HUES48 (cell line): ENCODE measurements at regions not wholly inside any gene's neighbourhood (a gene's known extent, or its start where the extent isn't known, plus 50 kb on each side); places are given as distances from the start of the nearest gene placed in this dataset.

Source experiments
- H3K27ac ChIP-seq: one replicate; pipeline ENCODE4 v1.7.0; 2013; ENCODE audit warnings: low read depth, low read length, inconsistent platforms
- H3K27me3 ChIP-seq: 2 replicates; pipeline ENCODE4 v1.6.1; 2013; ENCODE audit warnings: mild to moderate bottlenecking, low read length; ENCODE audit not compliant: control insufficient read depth, insufficient read depth
- H3K36me3 ChIP-seq: 2 replicates; pipeline ENCODE4 v1.6.1; 2013; ENCODE audit warnings: low read length; ENCODE audit not compliant: control insufficient read depth, insufficient read depth
- H3K4me1 ChIP-seq: 2 replicates; pipeline ENCODE4 v1.6.1; 2013; ENCODE audit warnings: mild to moderate bottlenecking, low read length; ENCODE audit not compliant: control insufficient read depth, insufficient read depth
- H3K4me3 ChIP-seq: 2 replicates; pipeline ENCODE4 v1.5.1; 2013; ENCODE audit warnings: mild to moderate bottlenecking, low read depth, low read length
- H3K9ac ChIP-seq: 2 replicates; pipeline ENCODE4 v1.6.1; 2013; ENCODE audit warnings: mild to moderate bottlenecking, low read depth, low read length, moderate library complexity
- H3K9me3 ChIP-seq: 2 replicates; pipeline ENCODE4 v1.6.1; 2013; ENCODE audit warnings: low read length; ENCODE audit not compliant: control insufficient read depth, insufficient read depth

- no peak overlapping the region for H3K27ac ChIP-seq
- H3K9ac ChIP-seq: no peak overlapping the region
- H3K9me3 ChIP-seq: no peaks in the 10 kb centered on the region
- no peaks in the 10 kb centered on the region for H3K27me3 ChIP-seq
- H3K4me3 ChIP-seq: no peak overlapping the region
- 0 out of 2 replicates have a peak, but pooled peaks cover 5% of the 10 kb centered on the region for H3K4me1 ChIP-seq
- no peaks in the 10 kb centered on the region for H3K36me3 ChIP-seq
These were observed 340.6 kb downstream of the DYSF start for GRCh38 chr2:71793926-71794325.

GRCh38 chr2:71792926-71793761, 339.8 kb downstream of the DYSF start:
- Histone ChIP-seq H3K9ac (no peak overlapping the region), H3K27ac (no peak overlapping the region), H3K9me3 (no peaks in the 10 kb centered on the region), H3K27me3 (no peaks in the 10 kb centered on the region), H3K4me3 (no peak overlapping the region), H3K36me3 (no peaks in the 10 kb centered on the region), H3K4me1 (0 out of 2 replicates have a peak, but pooled peaks cover 5% of the 10 kb centered on the region)

- Histone ChIP-seq H3K9ac (no peak overlapping the region), H3K9me3 (no peaks in the 10 kb centered on the region), H3K27me3 (no peaks in the 10 kb centered on the region), H3K36me3 (no peaks in the 10 kb centered on the region), H3K4me3 (no peak overlapping the region), H3K4me1 (0 out of 2 replicates have a peak, but pooled peaks cover 5% of the 10 kb centered on the region), H3K27ac (no peak overlapping the region)
These were observed 338.3 kb downstream of the DYSF start for GRCh38 chr2:71791501-71792135.

GRCh38 chr2:71791061-71791450, 337.7 kb downstream of the DYSF start:
- Histone ChIP-seq H3K9me3 (no peaks in the 10 kb centered on the region), H3K4me3 (no peak overlapping the region), H3K36me3 (no peaks in the 10 kb centered on the region), H3K27me3 (no peaks in the 10 kb centered on the region), H3K27ac (no peak overlapping the region), H3K4me1 (0 out of 2 replicates have a peak, but pooled peaks cover 5% of the 10 kb centered on the region), H3K9ac (no peak overlapping the region)

GRCh38 chr2:71790226-71791060, 337.1 kb downstream of the DYSF start:
- Histone ChIP-seq H3K36me3 (no peaks in the 10 kb centered on the region), H3K4me1 (0 out of 2 replicates have a peak, but pooled peaks cover 5% of the 10 kb centered on the region), H3K4me3 (no peak overlapping the region), H3K27ac (no peak overlapping the region), H3K9me3 (no peaks in the 10 kb centered on the region), H3K9ac (no peak overlapping the region), H3K27me3 (no peaks in the 10 kb centered on the region)

GRCh38 chr2:71789556-71790204, 336.3 kb downstream of the DYSF start:
- Histone ChIP-seq H3K9ac (no peak overlapping the region), H3K9me3 (no peaks in the 10 kb centered on the region), H3K27me3 (no peaks in the 10 kb centered on the region), H3K4me1 (0 out of 2 replicates have a peak, but pooled peaks cover 2% of the 10 kb centered on the region), H3K36me3 (no peaks in the 10 kb centered on the region), H3K27ac (no peak overlapping the region), H3K4me3 (no peak overlapping the region)

- H3K9me3 ChIP-seq: no peaks in the 10 kb centered on the region
- H3K27me3 ChIP-seq: no peaks in the 10 kb centered on the region
- no peaks in the 10 kb centered on the region for H3K4me1 ChIP-seq
- H3K9ac ChIP-seq: no peak overlapping the region
- H3K36me3 ChIP-seq: no peaks in the 10 kb centered on the region
- no peak overlapping the region for H3K4me3 ChIP-seq
- H3K27ac ChIP-seq: no peak overlapping the region
These were observed 335.4 kb downstream of the DYSF start for GRCh38 chr2:71788601-71789240.

GRCh38 chr2:71788186-71788525, 334.8 kb downstream of the DYSF start:
- Histone ChIP-seq H3K36me3 (no peaks in the 10 kb centered on the region), H3K27me3 (no peaks in the 10 kb centered on the region), H3K4me1 (no peaks in the 10 kb centered on the region), H3K4me3 (no peak overlapping the region), H3K9me3 (no peaks in the 10 kb centered on the region), H3K9ac (no peak overlapping the region), H3K27ac (no peak overlapping the region)

- no peaks in the 10 kb centered on the region for H3K36me3 ChIP-seq
- H3K4me3 ChIP-seq: no peak overlapping the region
- H3K27ac ChIP-seq: no peak overlapping the region
These were observed 334.3 kb downstream of the DYSF start for GRCh38 chr2:71787476-71788185.

GRCh38 chr2:71787108-71787415, 333.7 kb downstream of the DYSF start:
- Histone ChIP-seq H3K27ac (no peak overlapping the region), H3K27me3 (no peaks in the 10 kb centered on the region), H3K9ac (no peak overlapping the region), H3K4me3 (no peak overlapping the region), H3K9me3 (no peaks in the 10 kb centered on the region), H3K4me1 (no peaks in the 10 kb centered on the region), H3K36me3 (no peaks in the 10 kb centered on the region)

More at GRCh38 chr2:71787476-71788185, 334.3 kb downstream of the DYSF start:
- H3K4me1 ChIP-seq: no peaks in the 10 kb centered on the region
- H3K27me3 ChIP-seq: no peaks in the 10 kb centered on the region
- no peaks in the 10 kb centered on the region for H3K9me3 ChIP-seq
- no peak overlapping the region for H3K9ac ChIP-seq
